Loucy (cell line): ENCODE measurements at regions not wholly inside any gene's neighbourhood (a gene's known extent, or its start where the extent isn't known, plus 50 kb on each side); places are given as distances from the start of the nearest gene placed in this dataset.

Experiments used
- CTCF ChIP-seq: fragments of 200-600 bp; sonication (generic); conservative IDR thresholded peaks from 2 replicates; pipeline ENCODE4 v1.5.1; 2014; ENCODE audit warnings: mild to moderate bottlenecking, antibody characterized with exemption, low read length
- EZH2phosphoT487 ChIP-seq: fragments of 200-600 bp; IDR thresholded peaks from 2 replicates; pipeline ENCODE4 v1.6.1; 2018; ENCODE audit warnings: antibody characterized with exemption, mild to moderate bottlenecking, moderate library complexity, borderline replicate concordance

GRCh38 chr5:119694284-119694683, 64.9 kb downstream of the FAM170A start:
- TF ChIP-seq CTCF = no peak
- TF ChIP-seq EZH2phosphoT487 = no peak
